ENCODE measurements at regions not wholly inside any gene's neighbourhood (a gene's known extent, or its start where the extent isn't known, plus 50 kb on each side); places are given as distances from the start of the nearest gene placed in this dataset.

GRCh38 chr6:166764473-166765233 lies 137.6 kb upstream of the RPS6KA2 start:
- intact Hi-C loops (cut with micrococcal nuclease) = no loop called here
- Histone ChIP-seq H3K4me2 (ENCODE audit: insufficient read depth, low read length) (no peak overlapping the region), H3K9me1 (replicated peaks; ENCODE audit: control insufficient read depth, extremely low read depth, insufficient read depth, low read length) (no peaks in the 10 kb centered on the region), H3K4me3 (replicated peaks in 1 of 3; ENCODE audit: insufficient read depth in 1 of 3, low read depth in 1 of 3, low read length in 3 of 3) (no peak overlapping the region), H3K27me3 (ENCODE audit: control insufficient read depth in 2 of 2, insufficient read depth in 2 of 2, low read length in 2 of 2) (no peaks in the 10 kb centered on the region), H3K9me3 (replicated peaks; ENCODE audit: control insufficient read depth, insufficient read depth, low read length) (no peaks in the 10 kb centered on the region), H2AFZ (ENCODE audit: low read depth, low read length) (no peak overlapping the region), H3K36me3 (ENCODE audit: control insufficient read depth in 2 of 2, extremely low read depth in 1 of 2, insufficient read depth in 2 of 2, low read length in 2 of 2) (no peaks in the 10 kb centered on the region), H3K4me1 (ENCODE audit: control insufficient read depth, extremely low read depth, insufficient read depth, low read length) (no peaks in the 10 kb centered on the region), H3K27ac (ENCODE audit: insufficient read depth, low read depth, low read length) (no peak overlapping the region), H3K9ac (replicated peaks; ENCODE audit: extremely low read depth, insufficient read depth, low read length) (no peak overlapping the region), H3K79me2 (ENCODE audit: control insufficient read depth, insufficient read depth, low read length) (no peaks in the 10 kb centered on the region), H4K20me1 (replicated peaks; ENCODE audit: control insufficient read depth, extremely low read depth, insufficient read depth, low read length) (no peaks in the 10 kb centered on the region)
- dilution Hi-C loops (cut with MboI; ENCODE audit: extremely low pct_ligation_motif_present, low sequenced_read_pairs) = no loop called here
- BruUV-seq (replicated peaks) = no TSS peak
- TF ChIP-seq GATA2 (IDR thresholded peaks at IDR 0.05; ENCODE audit: insufficient read depth, insufficient read length, low read depth, low read length) (no peak), CTCF (IDR thresholded peaks at IDR 0.05; ENCODE audit: extremely low read depth in 1 of 2, insufficient read depth in 1 of 2, low read depth in 1 of 2, low read length in 2 of 2) (no peak), FOS (IDR thresholded peaks at IDR 0.05; ENCODE audit: borderline replicate concordance, insufficient read depth, low read length) (no peak), JUN (IDR thresholded peaks at IDR 0.05; ENCODE audit: borderline replicate concordance, insufficient read depth, insufficient read length, low read depth) (no peak), MYC (IDR thresholded peaks at IDR 0.05; ENCODE audit: low read depth, low read length) (no peak), EZH2 (IDR thresholded peaks at IDR 0.05; ENCODE audit: borderline replicate concordance, low read depth, low read length, severe bottlenecking) (no peak), MAX (IDR thresholded peaks at IDR 0.05; ENCODE audit: insufficient read depth, insufficient read length) (no peak), POLR2AphosphoS5 (IDR thresholded peaks at IDR 0.05; ENCODE audit: insufficient read depth, low read depth, low read length) (no peak)
- ChIA-PET POLR2A (no interaction called here), CTCF (interaction anchor here (1.0 to 2.7 kb wide), 2 partner anchors 11 to 57 kb away, joined by 3 to 18 read pairs; no protein-coding TSS in a partner anchor)
- no peak for DNase-seq (ENCODE audit: low read depth, low spot score)
- FAIRE-seq = no peak

Measured in endothelial cell of umbilical vein (primary cell).